Fibroblast of upper back skin (primary cell): ENCODE measurements at regions not wholly inside any gene's neighbourhood (a gene's known extent, or its start where the extent isn't known, plus 50 kb on each side); places are given as distances from the start of the nearest gene placed in this dataset.

Experiments
- DNase-seq: peaks from one replicate; pipeline ENCODE4 v3.0.0-alpha.2; 2013

- no peak for DNase-seq
Observed at GRCh38 chr13:26989261-26989956, 182.2 kb downstream of the USP12 start.

GRCh38 chr13:26988059-26988769, 183.4 kb downstream of the USP12 start:
- DNase-seq: no peak

GRCh38 chr13:26987486-26988013, 184.1 kb downstream of the USP12 start:
- no peak for DNase-seq

GRCh38 chr13:26985285-26985878, 186.2 kb downstream of the USP12 start:
- peak; percentile 75 for DNase-seq

GRCh38 chr13:26984337-26984736, 187.3 kb downstream of the USP12 start:
- no peak for DNase-seq

GRCh38 chr13:26983543-26984320, 187.9 kb downstream of the USP12 start:
- DNase-seq: no peak

GRCh38 chr13:26980099-26981031, 191.2 kb downstream of the USP12 start:
- no peak for DNase-seq

- DNase-seq: no peak
Observed at GRCh38 chr13:26979334-26979733, 192.3 kb downstream of the USP12 start.

- DNase-seq: no peak
Observed at GRCh38 chr13:26978081-26978860, 193.3 kb downstream of the USP12 start.

GRCh38 chr13:26977541-26977940, 194.1 kb downstream of the USP12 start:
- DNase-seq: no peak

- DNase-seq: no peak
Observed at GRCh38 chr13:26976313-26976712, 195.3 kb downstream of the USP12 start.

- no peak for DNase-seq
Observed at GRCh38 chr13:26973946-26974345, 197.7 kb downstream of the USP12 start.

- DNase-seq: no peak
Observed at GRCh38 chr13:26973295-26973694, 198.3 kb downstream of the USP12 start.

- no peak for DNase-seq
Observed at GRCh38 chr13:26971990-26972887, 199.4 kb downstream of the USP12 start.

GRCh38 chr13:26968431-26969341, 202.9 kb downstream of the USP12 start:
- no peak for DNase-seq

- no peak for DNase-seq
Observed at GRCh38 chr13:26967119-26968038, 204.2 kb downstream of the USP12 start.

GRCh38 chr13:26966701-26967080, 204.9 kb downstream of the USP12 start:
- DNase-seq: no peak
